ENCODE measurements at regions not wholly inside any gene's neighbourhood (a gene's known extent, or its start where the extent isn't known, plus 50 kb on each side); places are given as distances from the start of the nearest gene placed in this dataset.

DNA sequence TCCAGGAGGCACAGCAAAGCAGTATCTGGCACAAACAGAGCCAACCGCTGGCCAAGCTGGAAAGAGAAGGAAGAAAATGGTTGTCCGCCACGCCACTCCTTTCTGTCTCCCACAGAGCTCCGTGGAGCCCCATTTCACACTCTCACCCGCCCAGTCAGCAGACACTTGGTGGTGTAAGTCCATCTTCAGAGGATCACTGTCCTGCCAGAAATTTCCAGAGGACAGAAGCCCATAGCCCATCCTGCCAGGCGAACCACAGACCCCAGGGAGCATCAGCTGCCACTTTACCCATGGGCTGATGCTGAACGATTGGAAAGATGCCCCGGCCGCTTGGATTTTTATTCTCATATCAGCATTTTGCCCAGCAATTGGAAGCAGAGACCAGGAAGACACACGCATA is 144.7 kb upstream of the LYZL2 start:
- no peak for TF ChIP-seq POLR2A (IDR thresholded peaks at IDR 0.05)
- TF ChIP-seq, protein P1, sequence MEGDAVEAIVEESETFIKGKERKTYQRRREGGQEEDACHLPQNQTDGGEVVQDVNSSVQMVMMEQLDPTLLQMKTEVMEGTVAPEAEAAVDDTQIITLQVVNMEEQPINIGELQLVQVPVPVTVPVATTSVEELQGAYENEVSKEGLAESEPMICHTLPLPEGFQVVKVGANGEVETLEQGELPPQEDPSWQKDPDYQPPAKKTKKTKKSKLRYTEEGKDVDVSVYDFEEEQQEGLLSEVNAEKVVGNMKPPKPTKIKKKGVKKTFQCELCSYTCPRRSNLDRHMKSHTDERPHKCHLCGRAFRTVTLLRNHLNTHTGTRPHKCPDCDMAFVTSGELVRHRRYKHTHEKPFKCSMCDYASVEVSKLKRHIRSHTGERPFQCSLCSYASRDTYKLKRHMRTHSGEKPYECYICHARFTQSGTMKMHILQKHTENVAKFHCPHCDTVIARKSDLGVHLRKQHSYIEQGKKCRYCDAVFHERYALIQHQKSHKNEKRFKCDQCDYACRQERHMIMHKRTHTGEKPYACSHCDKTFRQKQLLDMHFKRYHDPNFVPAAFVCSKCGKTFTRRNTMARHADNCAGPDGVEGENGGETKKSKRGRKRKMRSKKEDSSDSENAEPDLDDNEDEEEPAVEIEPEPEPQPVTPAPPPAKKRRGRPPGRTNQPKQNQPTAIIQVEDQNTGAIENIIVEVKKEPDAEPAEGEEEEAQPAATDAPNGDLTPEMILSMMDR (IDR thresholded peaks at IDR 0.05): no peak
